ENCODE measurements at regions not wholly inside any gene's neighbourhood (a gene's known extent, or its start where the extent isn't known, plus 50 kb on each side); places are given as distances from the start of the nearest gene placed in this dataset.

DNA sequence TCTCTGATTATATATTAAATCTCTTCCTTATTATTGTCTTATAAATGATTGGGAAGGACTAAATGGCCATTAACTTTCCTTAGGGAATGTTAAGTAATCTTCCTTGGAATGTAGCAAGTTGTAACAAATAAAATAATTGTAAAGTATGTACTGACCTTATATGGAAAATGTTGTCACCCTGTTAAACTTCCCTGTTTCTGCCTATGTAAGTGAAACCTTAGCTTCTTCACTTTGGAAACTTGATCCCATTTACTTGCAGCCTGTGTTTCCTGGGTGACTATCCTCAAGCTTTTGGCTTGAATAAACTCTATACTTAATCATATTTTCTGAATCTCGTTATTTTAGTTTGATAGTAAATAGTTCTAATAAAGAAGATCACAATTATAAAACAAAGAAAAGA is 519.5 kb upstream of the PTCHD4 start:
- H3K79me2 ChIP-seq (ENCODE audit: insufficient read depth, low read length): no peaks in the 10 kb centered on the region
- no peak overlapping the region for H3K27ac ChIP-seq (ENCODE audit: extremely low read length, insufficient read depth, low read length)
- 0% methylated on average over 1 of the region's 1 CpG for WGBS (ENCODE audit: low lambda C conversion rate)
- no peak overlapping the region for H3K9ac ChIP-seq (ENCODE audit: insufficient read depth, low read depth, low read length)
- ChIA-PET POLR2A (no interaction called here), CTCF (ENCODE audit: low intra/inter-chr PET ratio, low total read pairs) (no interaction called here)
- H4K20me1 ChIP-seq (ENCODE audit: insufficient read depth, low read length): no peaks in the 10 kb centered on the region
- in situ Hi-C loops (cut with HindIII; ENCODE audit: extremely low pct_ligation_motif_present, low pct_unique_long_range_greater_than_20kb) (no loop called here), intact Hi-C loops (cut with micrococcal nuclease; ENCODE audit: unreplicated experiment) (no loop called here)
- H3K4me1 ChIP-seq (ENCODE audit: insufficient read depth, low read length): no peaks in the 10 kb centered on the region
- no peak overlapping the region for H2AFZ ChIP-seq (ENCODE audit: low read length)
- H3K9me3 ChIP-seq (ENCODE audit: low read length): no peaks in the 10 kb centered on the region
- H3K36me3 ChIP-seq (replicated peaks in 1 of 2; ENCODE audit: control insufficient read depth in 1 of 2, insufficient read depth in 2 of 2, low read length in 2 of 2): no peaks in the 10 kb centered on the region
- ATAC-seq (no peak), DNase-seq (ENCODE audit: low spot score) (no peak), FAIRE-seq (no peak)
- no peak overlapping the region for H3K4me2 ChIP-seq (ENCODE audit: low read depth, low read length)
- BruUV-seq (replicated peaks): no TSS peak
- no peaks in the 10 kb centered on the region for H3K27me3 ChIP-seq (ENCODE audit: control insufficient read depth in 1 of 2, insufficient read depth in 2 of 2, low read length in 2 of 2)
- H3K4me3 ChIP-seq (replicated peaks in 1 of 3; ENCODE audit: insufficient read depth in 1 of 3, low read depth in 2 of 3, low read length in 3 of 3): no peak overlapping the region
- TF ChIP-seq NR2F6 (IDR thresholded peaks at IDR 0.05): no peak
- TF ChIP-seq NR2F6 (CRISPR knock-in tag; IDR thresholded peaks at IDR 0.05): no peak
- no peak for TF ChIP-seq TCF12 (IDR thresholded peaks at IDR 0.05)
- no peak for TF ChIP-seq TCF12 (CRISPR knock-in tag; IDR thresholded peaks at IDR 0.05)
- no peak for TF ChIP-seq HNRNPLL (IDR thresholded peaks at IDR 0.05; ENCODE audit: low read depth, low read length, poor library complexity, severe bottlenecking)
- no peak for TF ChIP-seq HCFC1 (IDR thresholded peaks at IDR 0.05; ENCODE audit: low read depth, low read length)
- TF ChIP-seq, protein P1, sequence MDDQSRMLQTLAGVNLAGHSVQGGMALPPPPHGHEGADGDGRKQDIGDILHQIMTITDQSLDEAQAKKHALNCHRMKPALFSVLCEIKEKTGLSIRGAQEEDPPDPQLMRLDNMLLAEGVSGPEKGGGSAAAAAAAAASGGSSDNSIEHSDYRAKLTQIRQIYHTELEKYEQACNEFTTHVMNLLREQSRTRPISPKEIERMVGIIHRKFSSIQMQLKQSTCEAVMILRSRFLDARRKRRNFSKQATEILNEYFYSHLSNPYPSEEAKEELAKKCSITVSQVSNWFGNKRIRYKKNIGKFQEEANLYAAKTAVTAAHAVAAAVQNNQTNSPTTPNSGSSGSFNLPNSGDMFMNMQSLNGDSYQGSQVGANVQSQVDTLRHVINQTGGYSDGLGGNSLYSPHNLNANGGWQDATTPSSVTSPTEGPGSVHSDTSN (CRISPR knock-in tag; IDR thresholded peaks at IDR 0.05; ENCODE audit: borderline replicate concordance): no peak
- no peak for TF ChIP-seq CREB1 (IDR thresholded peaks at IDR 0.05)
- TF ChIP-seq CREB1 (CRISPR knock-in tag; IDR thresholded peaks at IDR 0.05): no peak
- TF ChIP-seq ZNF280B (CRISPR knock-in tag; IDR thresholded peaks at IDR 0.05; ENCODE audit: borderline replicate concordance): no peak
- TF ChIP-seq, protein P2, sequence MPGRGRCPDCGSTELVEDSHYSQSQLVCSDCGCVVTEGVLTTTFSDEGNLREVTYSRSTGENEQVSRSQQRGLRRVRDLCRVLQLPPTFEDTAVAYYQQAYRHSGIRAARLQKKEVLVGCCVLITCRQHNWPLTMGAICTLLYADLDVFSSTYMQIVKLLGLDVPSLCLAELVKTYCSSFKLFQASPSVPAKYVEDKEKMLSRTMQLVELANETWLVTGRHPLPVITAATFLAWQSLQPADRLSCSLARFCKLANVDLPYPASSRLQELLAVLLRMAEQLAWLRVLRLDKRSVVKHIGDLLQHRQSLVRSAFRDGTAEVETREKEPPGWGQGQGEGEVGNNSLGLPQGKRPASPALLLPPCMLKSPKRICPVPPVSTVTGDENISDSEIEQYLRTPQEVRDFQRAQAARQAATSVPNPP (CRISPR knock-in tag; IDR thresholded peaks at IDR 0.05): no peak
- TF ChIP-seq KLF11 (CRISPR knock-in tag; IDR thresholded peaks at IDR 0.05): no peak
- no peak for TF ChIP-seq ZNF83 (CRISPR knock-in tag; IDR thresholded peaks at IDR 0.05; ENCODE audit: borderline replicate concordance)
- TF ChIP-seq BRD4 (CRISPR knock-in tag; IDR thresholded peaks at IDR 0.05): no peak
